Mesodermal cell (in vitro differentiated cells): ENCODE measurements at regions not wholly inside any gene's neighbourhood (a gene's known extent, or its start where the extent isn't known, plus 50 kb on each side); places are given as distances from the start of the nearest gene placed in this dataset.
"Not testable (repeated sequence)": the region's sequence is repeated elsewhere in the genome, so short reads cannot be mapped to it uniquely, and the experiment has no call there.

Source experiments
- H3K27ac ChIP-seq: 2 replicates; pipeline ENCODE4 v1.7.0; 2013; ENCODE audit warnings: mild to moderate bottlenecking, low read depth, low read length, moderate library complexity; ENCODE audit not compliant: severe bottlenecking
- H3K36me3 ChIP-seq: 2 replicates; pipeline ENCODE4 v1.7.1; 2013; ENCODE audit warnings: mild to moderate bottlenecking, low read length, moderate library complexity; ENCODE audit not compliant: control insufficient read depth, insufficient read depth
- H3K4me1 ChIP-seq: one replicate; pipeline ENCODE4 v1.7.1; 2013; ENCODE audit warnings: mild to moderate bottlenecking, low read length; ENCODE audit not compliant: insufficient read depth, control insufficient read depth, poor library complexity, severe bottlenecking
- H3K4me3 ChIP-seq: 2 replicates; pipeline ENCODE4 v1.7.0; 2013; ENCODE audit warnings: low read length, control low read depth, mild to moderate bottlenecking; ENCODE audit not compliant: insufficient read depth, poor library complexity, severe bottlenecking; ENCODE audit errors: extremely low read depth
- H3K9me3 ChIP-seq: 2 replicates; pipeline ENCODE4 v1.7.1; 2013; ENCODE audit warnings: mild to moderate bottlenecking, low read length, moderate library complexity; ENCODE audit not compliant: control insufficient read depth
- WGBS, 2 experiments: methylation state at CpG; one replicate each; pipeline ENCODE4 v1.1.5; 2013; ENCODE audit warnings: missing lambda C conversion rate in 2 of 2; ENCODE audit not compliant: insufficient coverage in 2 of 2; 5-methylcytosine and 5-hydroxymethylcytosine counted together

- H3K9me3 ChIP-seq, H3K4me3 ChIP-seq, H3K36me3 ChIP-seq, H3K4me1 ChIP-seq, H3K27ac ChIP-seq: not testable (repeated sequence)
- no CpG with 5 or more reads among the region's 1 CpG for WGBS, 2 experiments
Measured at GRCh38 chr6:84865372-84865771, 101.0 kb upstream of the TBX18 start.

- no peak overlapping the region for H3K27ac ChIP-seq
- H3K36me3 ChIP-seq: no peaks in the 10 kb centered on the region
- H3K4me3 ChIP-seq: no peak overlapping the region
- H3K9me3 ChIP-seq: no peaks in the 10 kb centered on the region
- WGBS, 2 experiments: 80 to 100% methylated on average over 1 of the region's 1 CpG
- H3K4me1 ChIP-seq: no peaks in the 10 kb centered on the region
Measured at GRCh38 chr6:84862843-84863242, 98.4 kb upstream of the TBX18 start.

GRCh38 chr6:84860920-84861319, 96.5 kb upstream of the TBX18 start:
- Histone ChIP-seq H3K9me3 (no peaks in the 10 kb centered on the region), H3K36me3 (no peaks in the 10 kb centered on the region), H3K27ac (no peak overlapping the region), H3K4me3 (no peak overlapping the region), H3K4me1 (peaks cover 5% of the 10 kb centered on the region)
- WGBS, 2 experiments: no CpG with 5 or more reads among the region's 2 CpGs

- 84 to 93% methylated on average over 2 to 5 of the region's 6 CpGs for WGBS, 2 experiments
Measured at GRCh38 chr6:84860509-84860908, 96.1 kb upstream of the TBX18 start.

GRCh38 chr6:84854811-84855400, 90.5 kb upstream of the TBX18 start:
- H3K4me3 ChIP-seq: no peak overlapping the region
- WGBS, 2 experiments: 66 to 79% methylated on average over 5 of the region's 8 CpGs
- peaks cover 12% of the 10 kb centered on the region for H3K4me1 ChIP-seq
- H3K27ac ChIP-seq: peak overlapping the region; percentile 46
- H3K9me3 ChIP-seq: no peaks in the 10 kb centered on the region
- H3K36me3 ChIP-seq: no peaks in the 10 kb centered on the region

More at GRCh38 chr6:84860509-84860908, 96.1 kb upstream of the TBX18 start:
- peaks cover 9% of the 10 kb centered on the region for H3K4me1 ChIP-seq
- no peaks in the 10 kb centered on the region for H3K36me3 ChIP-seq
- no peak overlapping the region for H3K27ac ChIP-seq
- no peak overlapping the region for H3K4me3 ChIP-seq
- no peaks in the 10 kb centered on the region for H3K9me3 ChIP-seq

- Histone ChIP-seq H3K36me3 (no peaks in the 10 kb centered on the region), H3K4me3 (no peak overlapping the region), H3K27ac (no peak overlapping the region), H3K9me3 (no peaks in the 10 kb centered on the region), H3K4me1 (peaks cover 12% of the 10 kb centered on the region)
Measured at GRCh38 chr6:84853901-84854300, 89.5 kb upstream of the TBX18 start.

- peaks cover 16% of the 10 kb centered on the region for H3K4me1 ChIP-seq
- whole genome bisulfite sequencing, 2 experiments: no CpG with 5 or more reads among the region's 1 CpG
- H3K36me3 ChIP-seq: no peaks in the 10 kb centered on the region
- no peaks in the 10 kb centered on the region for H3K9me3 ChIP-seq
- no peak overlapping the region for H3K4me3 ChIP-seq
- no peak overlapping the region for H3K27ac ChIP-seq
Measured at GRCh38 chr6:84848960-84849359, 84.6 kb upstream of the TBX18 start.

- H3K27ac ChIP-seq: peak overlapping the region; percentile 73
- H3K9me3 ChIP-seq: no peaks in the 10 kb centered on the region
- H3K36me3 ChIP-seq: no peaks in the 10 kb centered on the region
- H3K4me3 ChIP-seq: no peak overlapping the region
- WGBS, 2 experiments: 83 to 89% methylated on average over 2 of the region's 3 CpGs
- H3K4me1 ChIP-seq: peaks cover 16% of the 10 kb centered on the region
Measured at GRCh38 chr6:84847390-84848160, 83.2 kb upstream of the TBX18 start.

- Histone ChIP-seq H3K27ac (no peak overlapping the region), H3K36me3 (no peaks in the 10 kb centered on the region), H3K9me3 (no peaks in the 10 kb centered on the region), H3K4me1 (peaks cover 8% of the 10 kb centered on the region), H3K4me3 (no peak overlapping the region)
Measured at GRCh38 chr6:84842525-84843166, 78.2 kb upstream of the TBX18 start.

- 90 to 100% methylated on average over 1 to 2 of the region's 5 CpGs for WGBS, 2 experiments
- H3K36me3 ChIP-seq: not testable (repeated sequence)
Measured at GRCh38 chr6:84837068-84837866, 72.9 kb upstream of the TBX18 start.

More at GRCh38 chr6:84837068-84837866, 72.9 kb upstream of the TBX18 start:
- not testable (repeated sequence) for H3K4me1 ChIP-seq, H3K9me3 ChIP-seq, H3K4me3 ChIP-seq, H3K27ac ChIP-seq
